ENCODE measurements at regions not wholly inside any gene's neighbourhood (a gene's known extent, or its start where the extent isn't known, plus 50 kb on each side); places are given as distances from the start of the nearest gene placed in this dataset.

GRCh38 chr6:81876971-81877370 is 124.5 kb upstream of the TENT5A start:
- TF ChIP-seq CTCF (IDR thresholded peaks at IDR 0.05) (no peak), POLR2A (IDR thresholded peaks at IDR 0.05) (no peak)
